Renal pelvis (tissue), 1 donor: ENCODE measurements at regions not wholly inside any gene's neighbourhood (a gene's known extent, or its start where the extent isn't known, plus 50 kb on each side); places are given as distances from the start of the nearest gene placed in this dataset.
A peak's percentile ranks its signal among the peaks of the same experiment; 100 is the strongest.
"Not testable (repeated sequence)": the region's sequence is repeated elsewhere in the genome, so short reads cannot be mapped to it uniquely, and the experiment has no call there.

Experiments used
- DNase-seq: peaks from one replicate; pipeline ENCODE4 v3.0.0-alpha.2; 2013

GRCh38 chr12:131362291-131363211 is 348.3 kb upstream of the SFSWAP start:
- no peak for DNase-seq

DNA sequence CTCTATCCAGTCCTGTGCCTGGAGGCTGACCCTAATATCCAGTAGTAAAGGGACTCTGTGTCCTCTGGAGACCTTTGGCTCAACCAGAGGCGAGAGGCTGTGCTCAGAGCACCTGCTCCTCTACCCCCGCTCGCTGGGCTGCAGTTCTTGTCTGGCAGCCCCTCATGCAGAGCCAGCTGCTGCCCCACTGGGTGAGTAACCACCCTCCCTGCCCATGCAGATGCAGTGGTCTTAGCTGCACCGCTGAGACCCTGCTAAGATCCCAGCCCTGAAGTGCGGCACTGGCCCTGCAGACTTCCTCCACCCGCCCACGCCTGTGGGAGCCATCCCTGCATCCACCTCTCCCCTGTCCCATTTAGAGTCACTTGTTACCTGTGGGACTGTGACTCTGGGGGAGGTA is 347.5 kb upstream of the SFSWAP start:
- DNase-seq, result no peak

DNA sequence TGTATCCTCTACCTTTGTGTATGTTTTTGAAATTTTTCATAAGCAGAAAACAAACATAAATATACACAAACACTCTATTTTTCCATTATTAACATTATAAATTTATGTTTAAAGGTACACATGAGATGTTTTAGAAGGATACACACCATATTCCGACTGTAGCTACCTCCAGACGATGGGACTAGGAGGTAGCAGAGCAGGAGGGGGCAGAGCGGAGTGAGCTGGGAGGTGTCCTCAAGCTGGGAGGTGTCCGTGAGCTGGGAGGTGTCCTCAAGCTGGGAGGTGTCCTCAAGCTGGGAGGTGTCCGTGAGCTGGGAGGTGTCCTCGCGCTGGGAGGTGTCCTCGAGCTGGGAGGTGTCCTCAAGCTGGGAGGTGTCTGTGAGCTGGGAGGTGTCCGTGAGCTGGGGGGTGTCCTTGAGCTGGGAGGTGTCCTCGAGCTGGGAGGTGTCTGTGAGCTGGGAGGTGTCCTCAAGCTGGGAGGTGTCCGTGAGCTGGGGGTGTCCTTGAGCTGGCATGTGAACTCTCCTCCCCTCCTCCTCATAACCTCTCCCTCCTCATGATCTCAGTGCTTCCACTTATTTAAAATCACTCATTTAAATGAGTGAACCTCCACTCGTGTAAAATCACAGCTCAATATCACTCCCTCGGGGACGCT is 346.9 kb upstream of the SFSWAP start:
- no peak for DNase-seq

- no peak for DNase-seq
Measured at GRCh38 chr12:131364903-131365820, 345.7 kb upstream of the SFSWAP start.

DNA sequence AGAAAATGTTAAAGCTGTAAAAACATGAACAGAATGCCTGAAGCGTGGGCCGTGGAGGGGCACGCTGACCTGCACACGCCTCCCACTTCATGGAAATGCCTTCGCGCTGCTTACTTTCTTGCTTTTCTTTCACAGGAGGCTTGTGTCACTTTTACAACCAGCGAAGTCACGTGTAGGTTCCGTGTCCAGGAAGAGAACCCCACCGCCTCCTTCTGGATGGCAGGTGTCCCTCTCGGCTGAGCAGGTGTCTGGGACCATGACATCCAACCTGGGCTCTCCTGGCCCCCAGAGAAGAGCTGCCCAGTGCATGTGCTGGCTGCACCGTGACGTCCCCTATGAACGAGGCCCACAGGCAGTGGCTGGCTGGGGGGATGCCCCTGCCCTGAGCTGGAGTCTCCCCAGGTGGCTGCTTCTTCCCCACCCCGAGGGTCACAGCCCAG is 345.0 kb upstream of the SFSWAP start:
- DNase-seq, result peak; percentile 70

DNA sequence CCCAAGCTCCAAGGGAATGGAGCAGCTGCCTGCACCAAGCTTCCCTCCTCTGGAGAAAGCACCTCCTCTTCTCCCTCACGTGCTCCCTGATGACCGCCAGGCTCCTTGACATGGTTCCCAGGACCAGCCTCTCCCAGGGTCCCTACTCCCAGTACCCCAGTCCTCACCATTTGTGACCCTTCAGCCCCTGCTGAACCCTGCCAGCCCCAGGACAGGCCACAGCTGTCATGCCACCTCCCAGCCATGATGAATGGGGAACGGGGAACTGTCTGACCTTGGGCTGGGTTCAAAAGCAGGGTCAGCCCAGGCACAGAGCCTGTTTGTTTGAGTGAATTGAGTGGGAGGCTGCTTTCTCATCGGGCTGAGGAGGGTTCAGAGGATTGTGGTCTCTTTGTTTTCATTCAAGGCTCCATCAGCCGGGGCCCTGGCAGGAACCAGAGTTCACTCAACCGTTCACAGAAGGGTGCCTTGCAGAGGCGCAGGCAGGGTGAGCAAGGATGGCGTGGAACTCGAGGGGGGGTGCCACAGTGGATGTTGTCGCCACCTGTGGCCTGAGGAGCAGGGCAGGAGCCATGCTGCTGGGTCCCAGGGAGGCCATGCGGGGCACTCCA is 344.5 kb upstream of the SFSWAP start:
- DNase-seq, result no peak

DNA sequence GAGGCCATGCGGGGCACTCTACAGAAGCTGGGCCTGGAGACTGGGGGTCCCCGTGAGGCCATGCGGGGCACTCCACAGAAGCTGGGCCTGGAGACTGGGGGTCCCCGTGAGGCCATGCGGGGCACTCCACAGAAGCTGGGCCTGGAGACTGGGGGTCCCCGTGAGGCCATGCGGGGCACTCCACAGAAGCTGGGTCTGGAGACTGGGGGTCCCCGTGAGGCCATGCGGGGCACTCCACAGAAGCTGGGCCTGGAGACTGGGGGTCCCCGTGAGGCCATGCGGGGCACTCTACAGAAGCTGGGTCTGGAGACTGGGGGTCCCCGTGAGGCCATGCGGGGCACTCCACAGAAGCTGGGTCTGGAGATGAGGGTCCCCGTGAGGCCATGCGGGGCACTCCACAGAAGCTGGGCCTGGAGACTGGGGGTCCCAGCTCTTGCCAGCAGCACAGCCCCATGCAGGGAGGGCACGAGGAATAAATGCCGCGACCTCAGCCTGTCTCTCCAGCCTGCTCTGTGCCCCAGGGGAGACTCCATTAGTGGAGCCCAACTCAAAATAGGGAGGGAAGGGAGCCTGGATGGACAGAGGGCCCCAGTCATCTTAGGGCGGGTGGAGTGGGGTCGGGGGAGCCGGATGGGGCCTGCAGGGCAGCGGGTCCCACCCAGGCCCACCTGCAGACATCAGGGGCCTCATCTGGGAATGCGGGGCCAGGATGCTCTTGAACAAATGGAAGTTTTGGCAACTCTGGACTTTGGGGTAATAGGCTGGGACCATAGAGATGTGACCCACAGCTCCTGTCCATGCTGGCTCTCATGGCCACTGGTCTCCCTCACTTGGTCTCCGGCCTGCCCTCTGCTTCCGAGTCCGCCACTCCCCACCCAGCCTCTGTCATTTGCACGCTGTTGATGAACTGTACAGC is 343.6 kb upstream of the SFSWAP start:
- not testable (repeated sequence) for DNase-seq

GRCh38 chr12:131367983-131368667 is 342.8 kb upstream of the SFSWAP start:
- DNase-seq, result no peak

- no peak for DNase-seq
Measured at GRCh38 chr12:131368668-131369071, 342.2 kb upstream of the SFSWAP start.

- no peak for DNase-seq
Measured at GRCh38 chr12:131369094-131369845, 341.6 kb upstream of the SFSWAP start.

- no peak for DNase-seq
Measured at GRCh38 chr12:131370321-131370720, 340.6 kb upstream of the SFSWAP start.

GRCh38 chr12:131370791-131371347 is 340.0 kb upstream of the SFSWAP start:
- DNase-seq, result no peak

GRCh38 chr12:131371401-131372170 is 339.3 kb upstream of the SFSWAP start:
- DNase-seq, result no peak

- no peak for DNase-seq
Measured at GRCh38 chr12:131372171-131372475, 338.8 kb upstream of the SFSWAP start.

GRCh38 chr12:131372706-131373195 is 338.1 kb upstream of the SFSWAP start:
- no peak for DNase-seq

DNA sequence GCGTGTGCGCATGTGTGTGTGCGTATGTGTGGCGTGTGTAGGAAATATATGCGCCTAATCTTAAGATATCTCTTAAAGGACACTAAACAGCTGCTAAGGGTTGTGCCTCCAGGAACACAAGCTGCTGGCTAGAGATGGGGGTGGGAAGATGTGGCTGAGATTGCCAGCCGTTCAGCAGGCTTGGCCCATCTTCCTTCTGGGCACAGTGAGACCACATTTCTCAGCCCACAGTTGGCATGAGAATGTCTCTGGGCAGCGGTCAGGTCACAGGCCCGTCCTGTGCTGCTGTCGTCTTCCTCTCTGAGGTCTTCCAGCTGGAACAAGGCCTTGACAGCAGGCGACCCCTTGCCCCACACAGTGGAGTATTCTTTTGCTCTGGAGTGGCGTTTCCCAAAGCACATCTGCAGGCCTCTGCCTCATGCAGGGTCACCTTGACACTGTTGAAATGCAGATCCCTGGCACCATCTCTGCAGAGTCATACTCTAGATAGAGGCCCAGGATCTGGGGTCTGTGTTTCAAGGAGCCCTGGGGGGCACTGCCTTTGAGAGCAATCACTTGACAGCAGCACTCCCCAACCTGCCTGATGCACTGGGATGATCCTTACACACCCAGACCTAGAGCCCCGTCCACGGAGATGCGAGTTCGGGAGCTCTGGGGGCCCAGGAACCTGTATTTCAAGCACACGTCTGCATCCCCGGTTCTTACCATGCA is 335.5 kb upstream of the SFSWAP start:
- DNase-seq, result no peak

GRCh38 chr12:131375972-131376345 is 334.9 kb upstream of the SFSWAP start:
- no peak for DNase-seq
